ENCODE measurements at regions not wholly inside any gene's neighbourhood (a gene's known extent, or its start where the extent isn't known, plus 50 kb on each side); places are given as distances from the start of the nearest gene placed in this dataset.

DNA sequence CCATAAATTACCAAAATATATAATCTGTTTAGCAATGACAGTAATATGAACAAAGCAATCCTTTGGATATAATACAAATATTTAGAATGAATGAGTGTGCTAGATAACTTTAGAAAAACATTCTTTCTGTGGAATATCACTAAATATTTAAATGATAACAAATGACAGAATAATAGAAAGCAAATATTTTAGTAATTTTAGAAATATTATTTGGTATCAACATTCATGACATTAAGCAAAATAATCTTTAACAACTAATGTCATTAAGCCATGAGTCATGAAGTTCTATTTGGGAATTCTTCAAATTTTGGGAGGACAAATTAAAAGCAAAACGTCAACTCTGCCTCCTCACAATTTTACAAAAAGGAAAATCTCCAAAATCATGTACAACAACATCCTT is 844.8 kb upstream of the LRRN3 start:
- H3K36me3 ChIP-seq: no peaks in the 10 kb centered on the region
- intact Hi-C loops (cut with DNase I): no loop called here
- DNase-seq (ENCODE audit: extremely low spot score in 2 of 2): no peak
- H3K27me3 ChIP-seq: no peaks in the 10 kb centered on the region
- no peak overlapping the region for H3K4me3 ChIP-seq
- H3K4me1 ChIP-seq: no peaks in the 10 kb centered on the region
- no peak overlapping the region for H3K27ac ChIP-seq
- no peaks in the 10 kb centered on the region for H3K9me3 ChIP-seq
- TF ChIP-seq POLR2AphosphoS5 (IDR thresholded peaks at IDR 0.05; ENCODE audit: insufficient read depth in 1 of 2, low read depth in 1 of 2) (no peak), CTCF (IDR thresholded peaks at IDR 0.05) (no peak), POLR2A (IDR thresholded peaks at IDR 0.05) (no peak)

- no peaks in the 10 kb centered on the region for H3K9me3 ChIP-seq
- DNase-seq (ENCODE audit: extremely low spot score in 2 of 2): no peak
- no peak overlapping the region for H3K4me3 ChIP-seq
- H3K27me3 ChIP-seq: no peaks in the 10 kb centered on the region
- no peaks in the 10 kb centered on the region for H3K4me1 ChIP-seq
- no peaks in the 10 kb centered on the region for H3K36me3 ChIP-seq
- intact Hi-C loops (cut with DNase I): no loop called here
- TF ChIP-seq POLR2AphosphoS5 (IDR thresholded peaks at IDR 0.05; ENCODE audit: insufficient read depth in 1 of 2, low read depth in 1 of 2): no peak
- no peak for TF ChIP-seq POLR2A (IDR thresholded peaks at IDR 0.05)
- TF ChIP-seq CTCF (IDR thresholded peaks at IDR 0.05): no peak
- H3K27ac ChIP-seq: no peak overlapping the region
These were observed 837.8 kb upstream of the LRRN3 start for GRCh38 chr7:110253093-110253492.

DNA sequence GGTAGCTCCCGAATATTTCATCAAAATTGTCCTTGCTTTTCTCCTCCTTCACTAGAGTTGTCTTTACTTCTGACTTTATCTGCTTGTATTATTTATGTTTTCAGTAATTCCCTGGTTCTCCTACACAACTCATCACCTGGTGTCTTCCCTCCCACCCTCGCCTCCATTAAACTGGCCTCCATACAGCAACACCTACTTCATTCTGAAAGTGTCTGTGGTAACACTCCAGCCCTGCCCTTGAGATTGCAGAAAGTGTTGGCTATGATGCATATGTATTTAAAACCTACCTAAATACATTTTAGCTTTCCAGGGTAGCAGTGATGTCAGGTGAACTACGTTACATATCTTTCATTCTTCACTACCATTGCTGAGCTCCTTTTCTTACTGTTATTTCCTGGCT is 833.3 kb upstream of the LRRN3 start:
- no peak for DNase-seq (ENCODE audit: extremely low spot score in 2 of 2)
- intact Hi-C loops (cut with DNase I): no loop called here
- Histone ChIP-seq H3K27me3 (no peaks in the 10 kb centered on the region), H3K27ac (no peak overlapping the region), H3K9me3 (no peaks in the 10 kb centered on the region), H3K4me1 (no peaks in the 10 kb centered on the region), H3K4me3 (no peak overlapping the region), H3K36me3 (no peaks in the 10 kb centered on the region)
- no peak for TF ChIP-seq CTCF (IDR thresholded peaks at IDR 0.05)
- no peak for TF ChIP-seq POLR2A (IDR thresholded peaks at IDR 0.05)
- TF ChIP-seq POLR2AphosphoS5 (IDR thresholded peaks at IDR 0.05; ENCODE audit: insufficient read depth in 1 of 2, low read depth in 1 of 2): no peak

DNA sequence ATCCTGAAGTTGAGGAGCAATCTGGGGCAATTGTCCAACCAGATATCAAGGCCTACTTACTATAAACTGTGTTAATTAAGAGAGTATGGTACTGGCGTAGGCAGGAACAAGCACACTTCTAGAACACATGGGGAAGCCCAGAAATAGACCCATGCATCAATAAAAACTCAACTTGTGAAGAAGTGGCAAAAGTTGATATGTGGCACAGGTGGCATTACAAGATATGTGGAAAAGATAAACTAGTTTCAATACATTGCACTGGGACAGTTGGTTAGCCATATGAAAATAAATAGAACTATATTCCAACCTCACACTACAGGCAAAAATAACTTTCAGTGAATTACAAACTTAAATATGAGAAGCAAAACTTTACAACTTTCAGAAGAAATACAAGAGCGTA is 828.7 kb upstream of the LRRN3 start:
- TF ChIP-seq POLR2A (IDR thresholded peaks at IDR 0.05) (no peak), POLR2AphosphoS5 (IDR thresholded peaks at IDR 0.05; ENCODE audit: insufficient read depth in 1 of 2, low read depth in 1 of 2) (no peak), CTCF (IDR thresholded peaks at IDR 0.05) (no peak)
- no peaks in the 10 kb centered on the region for H3K4me1 ChIP-seq
- no peak overlapping the region for H3K4me3 ChIP-seq
- no peak overlapping the region for H3K27ac ChIP-seq
- H3K9me3 ChIP-seq: no peaks in the 10 kb centered on the region
- intact Hi-C loops (cut with DNase I): no loop called here
- no peaks in the 10 kb centered on the region for H3K36me3 ChIP-seq
- no peaks in the 10 kb centered on the region for H3K27me3 ChIP-seq
- DNase-seq (ENCODE audit: extremely low spot score in 2 of 2): no peak

GRCh38 chr7:110264288-110264687 is 826.6 kb upstream of the LRRN3 start:
- H3K4me1 ChIP-seq: no peaks in the 10 kb centered on the region
- H3K36me3 ChIP-seq: no peaks in the 10 kb centered on the region
- H3K9me3 ChIP-seq: no peaks in the 10 kb centered on the region
- intact Hi-C loops (cut with DNase I): no loop called here
- TF ChIP-seq POLR2A (IDR thresholded peaks at IDR 0.05) (no peak), CTCF (IDR thresholded peaks at IDR 0.05) (no peak), POLR2AphosphoS5 (IDR thresholded peaks at IDR 0.05; ENCODE audit: insufficient read depth in 1 of 2, low read depth in 1 of 2) (no peak)
- H3K4me3 ChIP-seq: no peak overlapping the region
- no peak overlapping the region for H3K27ac ChIP-seq
- DNase-seq (ENCODE audit: extremely low spot score in 2 of 2): no peak
- no peaks in the 10 kb centered on the region for H3K27me3 ChIP-seq
